ENCODE measurements at regions not wholly inside any gene's neighbourhood (a gene's known extent, or its start where the extent isn't known, plus 50 kb on each side); places are given as distances from the start of the nearest gene placed in this dataset.

DNA sequence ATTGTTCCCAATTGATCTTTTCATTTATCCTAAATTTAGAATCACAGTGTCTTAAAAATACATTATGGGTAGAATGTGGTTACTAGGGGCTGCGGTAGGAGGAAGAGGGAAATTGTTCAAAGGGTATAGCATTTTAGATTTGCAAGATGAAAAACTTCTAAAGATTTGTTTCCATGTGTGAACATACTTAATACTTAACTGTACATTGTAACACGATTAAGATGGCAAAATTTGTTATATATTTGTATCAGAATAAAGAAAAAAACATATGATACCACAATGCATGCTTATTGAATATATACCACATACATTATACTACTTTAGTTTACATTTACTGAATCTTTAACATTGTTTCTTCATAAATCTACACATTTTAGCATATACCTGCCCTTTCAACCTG, 677.3 kb upstream of the PCDH20 start:
- DNase-seq = no peak

DNA sequence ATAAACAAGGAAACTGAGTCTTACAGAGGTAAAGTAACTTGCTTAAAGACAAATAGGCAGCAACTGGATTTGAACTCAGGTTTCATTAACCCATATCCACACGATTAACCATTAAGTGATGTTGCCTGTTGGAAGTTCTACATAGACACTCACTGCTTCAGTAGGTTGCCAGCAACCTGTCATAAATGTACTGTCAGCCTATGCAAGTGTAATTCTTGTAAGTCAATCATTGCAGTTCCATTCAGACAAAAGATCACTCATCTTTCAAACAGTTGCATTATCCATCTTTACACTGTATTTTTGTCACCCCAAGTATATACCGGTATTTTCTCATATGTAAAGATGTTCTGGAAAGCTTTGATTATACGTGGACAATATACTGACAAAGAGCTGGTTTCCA, 676.9 kb upstream of the PCDH20 start:
- no peak for DNase-seq

DNA sequence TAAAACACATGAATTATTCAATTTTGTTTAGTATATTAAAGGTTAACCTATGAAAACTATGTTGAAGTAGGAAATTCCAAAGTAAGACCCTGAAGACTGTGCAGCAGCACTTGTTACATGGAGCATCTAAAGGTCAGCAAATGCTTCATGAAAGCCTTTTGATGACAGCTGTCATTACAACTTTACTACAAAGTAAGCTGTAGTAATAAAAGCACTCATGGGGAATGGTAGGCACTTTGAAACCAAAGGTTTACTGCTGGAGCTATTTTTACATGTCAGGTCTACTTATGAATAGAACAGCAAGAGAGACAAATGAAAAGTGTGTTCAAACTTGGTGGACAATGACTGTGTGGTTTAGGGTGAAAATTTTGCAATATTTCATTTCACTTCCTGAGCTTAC, 672.5 kb upstream of the PCDH20 start:
- no peak for DNase-seq

DNA sequence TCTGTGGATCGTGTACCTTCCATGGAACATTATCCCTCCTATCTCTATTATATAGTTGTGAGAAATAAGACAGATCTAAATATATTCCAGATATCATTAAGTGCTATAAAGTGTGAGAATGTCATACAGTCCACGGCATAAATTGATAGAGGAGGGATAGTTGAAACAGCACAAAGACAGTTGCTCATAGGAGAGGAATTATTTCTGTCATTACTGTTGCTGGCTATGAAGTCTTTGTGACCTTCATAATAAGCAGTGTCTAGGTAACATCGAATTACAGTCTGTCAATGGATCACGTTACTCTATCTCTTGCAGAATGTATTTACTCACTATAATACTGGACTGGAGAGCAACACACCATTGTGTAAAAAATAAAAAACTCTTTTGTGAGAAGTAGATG, 671.5 kb upstream of the PCDH20 start:
- no peak for DNase-seq

DNA sequence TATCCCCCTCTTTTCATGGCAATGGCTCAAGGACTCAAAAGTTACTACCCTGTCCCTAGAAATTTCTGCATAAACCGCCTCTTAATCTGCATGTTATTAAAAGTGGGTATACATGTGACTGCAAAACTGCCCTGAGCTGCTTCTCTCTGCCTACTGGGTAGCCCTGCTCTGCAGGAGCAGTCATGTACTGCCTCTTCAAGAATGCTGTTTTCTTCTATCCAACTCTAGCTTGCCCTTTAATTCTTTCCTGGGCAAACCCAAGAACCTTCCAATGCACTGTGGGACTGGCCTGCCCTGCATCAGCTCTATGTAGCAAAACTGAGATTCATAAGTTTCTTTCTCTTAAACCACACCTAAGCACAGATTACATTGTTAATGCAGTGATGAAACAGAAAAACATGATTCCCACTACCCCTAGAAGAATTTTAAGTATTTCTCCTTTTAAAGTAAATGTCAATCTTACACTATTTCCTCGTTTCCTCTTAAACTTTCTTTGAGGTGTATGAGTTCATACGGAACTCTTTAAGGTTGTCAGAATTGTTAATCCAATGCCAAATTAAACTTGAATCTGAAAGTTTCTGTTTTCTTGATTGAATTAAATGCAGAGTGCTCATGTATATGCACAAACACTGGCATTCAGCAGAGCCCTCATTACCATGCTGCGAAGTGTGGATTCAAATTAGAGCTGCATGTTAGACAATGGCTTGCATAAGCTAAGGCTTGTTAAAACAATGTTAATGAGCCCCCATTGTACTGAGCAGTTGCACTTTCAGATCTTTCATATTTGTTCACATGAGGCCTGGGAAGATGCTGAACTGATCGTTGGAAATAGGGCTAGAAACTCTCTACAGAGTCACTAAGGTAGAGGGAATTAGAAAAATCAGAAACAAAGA, 669.9 kb upstream of the PCDH20 start:
- DNase-seq = no peak

DNA sequence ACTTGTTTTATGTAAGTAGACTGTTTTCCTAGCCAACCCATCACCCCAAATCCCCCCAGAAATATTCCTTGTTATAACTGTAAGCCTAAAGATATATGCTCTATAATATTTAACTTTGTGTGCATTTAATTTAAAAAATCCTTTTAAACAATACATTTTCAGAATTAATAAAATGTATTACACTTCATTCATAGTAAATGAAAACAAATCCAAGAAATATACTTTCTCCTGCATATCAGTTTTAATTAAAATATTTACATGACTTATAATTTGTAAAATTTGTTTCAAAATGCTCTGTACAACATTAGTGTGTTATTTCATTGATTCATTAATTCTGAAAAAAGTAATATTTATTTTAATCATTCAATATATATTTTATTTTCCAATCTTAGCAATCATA, 669.1 kb upstream of the PCDH20 start:
- DNase-seq = no peak

DNA sequence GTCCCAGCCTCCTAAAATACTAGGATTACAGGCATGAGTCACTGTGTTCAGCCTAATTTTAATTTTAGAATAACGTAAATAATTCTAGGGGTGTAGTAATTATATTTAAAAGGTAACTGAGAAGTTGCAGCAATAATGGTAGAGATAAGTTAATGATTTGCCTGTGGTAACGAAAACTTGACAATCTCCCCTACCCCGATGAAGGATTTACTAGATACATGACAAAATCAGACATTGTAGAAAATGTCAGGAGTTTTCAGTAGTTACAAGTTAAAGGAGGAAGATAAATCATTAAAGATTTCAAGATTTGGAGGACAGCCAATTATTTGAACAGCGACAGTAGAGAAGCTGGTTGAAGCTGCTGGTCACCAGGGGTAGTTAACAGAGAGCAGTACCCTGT, 652.2 kb upstream of the PCDH20 start:
- no peak for DNase-seq

DNA sequence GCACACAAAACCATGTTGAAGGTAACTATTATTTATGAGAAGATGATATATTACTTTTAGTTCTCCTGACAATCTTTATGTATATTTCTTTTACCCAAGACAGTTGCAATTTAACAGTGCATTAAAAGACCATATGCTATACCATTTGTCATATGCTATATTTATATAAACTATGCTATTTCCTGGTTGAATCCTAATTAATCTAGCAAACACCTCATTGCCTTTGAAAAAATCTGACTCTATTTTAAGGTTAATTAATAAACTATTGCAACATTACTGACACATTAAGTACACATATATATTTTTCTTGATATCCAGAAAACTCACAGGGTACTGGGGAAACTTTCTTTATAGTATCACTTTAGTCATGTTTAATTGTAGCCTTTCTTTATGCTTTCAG, 649.4 kb upstream of the PCDH20 start:
- DNase-seq = no peak

DNA sequence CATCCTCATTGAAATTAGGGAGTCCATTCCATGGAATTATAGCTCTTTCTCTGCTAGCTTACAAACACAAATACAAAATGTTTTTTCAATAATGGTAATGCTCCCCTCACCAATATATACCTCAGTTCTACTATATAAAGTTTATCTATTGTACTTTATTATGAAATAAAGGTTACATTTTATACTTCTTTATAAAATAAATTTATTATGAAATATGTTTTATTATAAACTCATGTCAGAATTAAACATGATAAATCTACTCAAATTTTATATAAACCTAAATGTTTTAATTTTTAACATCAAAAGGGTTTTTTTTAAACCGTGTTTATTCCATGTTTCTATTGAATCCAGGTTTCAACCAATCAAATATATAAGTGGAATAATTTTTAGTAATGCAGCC, 646.1 kb upstream of the PCDH20 start:
- DNase-seq = no peak

DNA sequence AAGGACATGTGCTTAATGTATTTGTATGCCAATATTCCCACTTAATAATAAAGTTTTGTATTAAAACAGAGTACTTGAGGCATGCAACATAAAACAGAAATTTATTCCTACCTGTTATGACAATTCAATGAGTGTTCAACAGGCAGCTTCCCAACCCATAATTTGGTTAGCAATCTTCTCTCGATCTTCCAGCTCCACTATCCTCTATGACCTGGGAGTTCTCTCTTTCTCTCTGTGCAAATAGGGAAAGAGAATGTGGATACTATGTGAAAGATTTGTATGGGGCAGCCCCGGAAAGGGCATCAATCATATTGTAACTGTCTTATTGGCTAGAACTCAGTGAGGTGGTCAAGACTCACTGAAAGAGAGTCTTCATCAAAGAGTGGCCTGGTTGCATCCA, 644.9 kb upstream of the PCDH20 start:
- DNase-seq = no peak

DNA sequence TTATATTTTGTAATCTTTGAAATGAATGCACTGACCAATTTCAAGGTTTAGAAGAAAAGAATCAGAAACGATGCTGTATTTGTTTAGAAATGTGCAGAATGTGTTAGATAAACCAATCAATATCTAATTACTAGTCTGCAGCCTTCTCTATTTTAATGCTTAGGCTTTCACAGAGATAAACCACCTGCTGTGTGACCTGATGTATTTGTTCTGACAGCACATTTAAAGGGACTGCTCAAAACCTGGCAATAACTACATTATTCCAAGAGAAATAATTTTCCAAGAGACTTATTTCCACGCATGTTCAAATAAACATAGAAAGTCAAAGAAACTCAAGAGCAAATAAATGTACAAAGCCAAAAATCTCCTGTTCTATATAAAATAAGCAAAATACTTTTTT, 641.6 kb upstream of the PCDH20 start:
- DNase-seq = no peak

DNA sequence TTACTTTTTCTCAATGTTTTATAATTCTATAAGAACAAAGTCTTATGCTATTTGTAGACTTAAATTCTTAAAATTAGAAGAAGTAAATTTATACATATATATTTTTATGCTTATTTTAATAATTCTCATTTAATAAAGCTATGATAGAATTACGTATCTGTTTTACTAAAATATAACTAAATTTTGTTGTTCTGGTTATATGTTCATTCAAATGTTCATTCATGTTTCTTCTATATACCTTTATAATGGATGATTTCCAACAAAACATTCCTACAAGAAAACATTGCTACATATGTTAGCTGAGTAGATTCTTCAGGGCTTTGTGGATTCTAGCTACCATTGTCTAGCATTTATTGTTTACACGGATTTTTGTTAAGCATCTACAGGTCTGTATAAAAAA, 634.3 kb upstream of the PCDH20 start:
- no peak for DNase-seq

DNA sequence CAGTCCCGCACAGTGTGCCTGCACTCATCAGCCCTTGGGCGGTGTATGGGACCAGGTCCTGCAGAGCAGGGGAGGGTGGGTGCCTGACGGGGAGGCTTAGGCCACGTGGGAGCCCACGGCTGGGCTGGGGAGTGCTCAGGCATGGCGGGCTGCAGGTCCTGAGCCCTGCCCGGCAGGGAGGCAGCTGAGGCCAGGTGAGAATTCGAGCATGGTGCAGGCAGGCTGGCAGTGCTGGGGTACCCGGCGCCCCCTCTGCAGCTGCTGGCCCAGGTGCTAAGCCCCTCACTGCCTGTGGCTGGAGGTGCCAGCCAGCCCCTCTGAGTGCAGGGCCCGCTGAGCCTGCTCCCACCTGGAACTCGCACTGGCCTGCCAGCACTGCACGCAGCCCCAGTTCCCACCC, 630.9 kb upstream of the PCDH20 start:
- no peak for DNase-seq

DNA sequence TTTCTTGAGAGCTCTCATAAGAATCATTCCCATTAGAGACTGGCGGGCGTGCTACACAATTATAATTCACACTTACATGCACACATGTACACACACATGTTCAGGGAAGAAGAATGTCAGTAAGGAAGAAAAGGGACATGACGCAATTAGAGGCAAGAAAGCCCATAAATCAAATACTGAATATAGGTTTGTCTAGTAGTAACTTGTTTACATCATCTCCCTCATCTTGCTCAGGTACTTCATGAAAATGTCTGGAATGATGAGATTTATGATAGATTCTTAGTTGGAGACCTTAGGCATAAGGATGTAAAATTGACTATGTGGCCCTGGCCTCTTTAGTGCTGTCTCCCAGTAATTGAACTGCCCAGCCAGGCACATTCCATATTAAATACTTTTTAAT, 628.0 kb upstream of the PCDH20 start:
- DNase-seq = no peak

DNA sequence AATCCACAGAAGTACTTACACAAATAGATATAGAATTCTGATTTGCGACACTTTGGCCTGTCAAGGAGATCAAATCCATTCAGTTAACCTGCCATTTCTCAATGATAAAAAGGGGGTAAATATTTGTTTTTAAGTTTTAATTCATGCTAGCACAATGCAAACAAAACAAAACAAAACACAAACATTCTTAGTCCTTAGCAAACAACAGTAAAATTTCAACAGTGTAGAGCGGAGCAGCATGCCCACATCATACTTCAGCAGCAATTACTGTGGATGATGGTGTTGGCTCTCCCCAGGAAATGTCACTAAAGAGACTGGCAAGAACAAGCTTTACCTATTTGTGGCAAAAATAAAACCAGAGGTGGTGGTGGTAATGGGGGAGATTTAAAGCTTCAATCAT, 625.2 kb upstream of the PCDH20 start:
- no peak for DNase-seq

DNA sequence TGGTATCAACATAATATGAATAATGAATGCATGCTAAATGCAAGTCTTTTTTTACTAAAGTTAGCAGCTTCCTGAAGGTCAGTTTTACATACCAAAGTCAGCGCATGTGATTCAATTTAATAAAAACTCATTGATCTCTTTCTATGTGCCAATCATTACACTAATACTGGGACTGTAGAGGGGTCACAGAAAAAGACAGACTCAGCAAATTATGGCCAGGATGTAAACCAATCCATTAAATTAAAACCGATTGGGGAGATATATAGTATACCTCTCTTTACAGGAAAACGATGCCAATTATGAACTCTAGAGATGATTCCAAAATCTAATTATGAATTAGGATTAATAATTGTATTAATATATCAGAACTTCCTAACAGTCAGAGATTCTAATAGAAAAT, 624.4 kb upstream of the PCDH20 start:
- no peak for DNase-seq

DNA sequence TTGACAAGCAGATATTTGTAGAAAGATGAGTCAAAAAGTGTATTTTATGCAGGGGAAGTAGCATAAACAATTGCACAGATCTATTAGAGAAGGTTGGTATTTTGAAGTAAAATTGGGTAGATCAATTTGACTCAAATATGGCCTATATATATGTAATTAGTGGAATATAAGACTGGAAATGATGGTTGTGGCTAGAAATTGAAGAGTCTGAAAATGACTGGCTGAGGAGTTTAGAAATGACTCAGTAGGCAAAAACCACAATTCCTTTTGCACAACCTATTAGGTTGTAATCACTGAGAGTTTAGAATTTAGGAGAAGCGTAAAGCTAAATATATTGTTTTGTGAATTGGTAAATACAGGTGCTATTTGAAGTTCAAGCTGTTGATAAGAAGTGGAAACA, 622.6 kb upstream of the PCDH20 start:
- no peak for DNase-seq

DNA sequence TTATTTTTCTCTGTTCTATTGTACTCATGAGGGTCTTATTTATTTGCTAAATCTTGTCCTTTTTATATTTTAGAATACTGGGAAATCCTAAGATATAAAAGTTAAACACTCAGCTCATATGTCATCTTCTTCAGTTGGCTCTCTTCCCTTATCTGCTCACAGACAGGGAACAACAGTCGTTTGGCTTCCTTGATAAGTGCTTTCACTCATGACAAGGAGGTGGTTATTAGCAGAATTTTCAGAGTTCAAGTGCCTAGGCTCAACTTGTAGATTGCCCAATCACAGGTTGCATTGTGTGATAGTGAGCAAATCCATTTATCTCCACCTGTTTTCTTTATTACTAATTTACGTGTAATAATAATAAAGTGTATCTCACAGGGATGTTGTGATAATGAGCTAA, 620.3 kb upstream of the PCDH20 start:
- no peak for DNase-seq

DNA sequence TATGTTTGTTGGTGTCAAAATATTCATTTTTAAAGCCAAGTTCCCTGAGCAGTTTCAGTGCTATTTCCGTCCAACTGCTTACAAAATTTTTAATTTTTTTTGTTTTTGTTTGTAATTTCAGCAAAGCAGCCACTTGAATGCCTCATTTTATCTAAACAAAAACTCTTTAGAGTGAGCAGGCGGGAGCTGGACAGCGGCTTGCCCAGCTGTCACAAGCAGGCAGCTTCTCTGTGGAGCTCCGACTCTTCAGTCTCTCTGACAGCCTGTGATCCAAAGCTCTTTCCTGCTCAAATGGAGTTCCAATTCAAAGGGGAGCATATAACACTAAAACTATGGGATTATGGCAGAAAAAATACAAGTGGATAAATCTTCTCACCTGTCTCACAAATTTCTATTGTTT, 618.3 kb upstream of the PCDH20 start:
- DNase-seq = peak in 7 of 56 donors; percentile 2 to 13 (median 8)

DNA sequence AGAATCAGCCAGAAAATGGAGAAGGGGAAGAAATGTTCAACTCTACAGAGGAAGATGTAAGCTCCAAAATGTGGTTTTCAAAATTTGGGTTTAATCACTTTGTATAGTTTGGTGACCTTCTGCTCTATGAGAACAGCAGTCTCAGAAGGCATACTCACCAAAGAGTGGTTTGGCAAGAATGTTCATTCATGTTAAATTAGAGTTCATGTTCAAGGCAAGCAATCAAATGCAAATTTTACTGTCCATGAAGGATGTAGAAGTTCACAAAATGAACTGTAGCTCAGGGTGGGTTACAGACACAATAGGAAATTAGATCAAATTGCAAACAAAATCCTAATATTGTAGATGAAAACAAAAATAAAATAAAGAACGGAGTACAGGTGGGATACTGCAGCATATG, 606.7 kb upstream of the PCDH20 start:
- no peak for DNase-seq

DNA sequence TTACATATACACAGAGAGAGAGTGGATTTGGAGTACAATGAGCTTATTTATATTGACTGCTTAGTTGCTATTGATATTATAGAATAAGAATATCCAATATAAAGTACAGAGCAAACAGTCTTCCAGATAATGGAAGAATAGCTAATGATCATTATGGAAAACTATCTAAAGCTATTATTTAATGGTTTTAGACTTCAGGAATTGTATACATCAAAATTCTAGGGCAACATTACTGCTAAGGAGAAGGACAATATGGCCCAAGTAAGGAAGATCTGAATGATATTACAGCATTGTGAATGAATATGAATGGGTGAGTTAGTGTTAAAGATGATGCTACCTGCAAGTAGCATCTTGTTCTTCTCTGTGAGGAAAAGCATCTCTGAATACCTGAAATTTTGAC, 604.2 kb upstream of the PCDH20 start:
- DNase-seq = no peak

DNA sequence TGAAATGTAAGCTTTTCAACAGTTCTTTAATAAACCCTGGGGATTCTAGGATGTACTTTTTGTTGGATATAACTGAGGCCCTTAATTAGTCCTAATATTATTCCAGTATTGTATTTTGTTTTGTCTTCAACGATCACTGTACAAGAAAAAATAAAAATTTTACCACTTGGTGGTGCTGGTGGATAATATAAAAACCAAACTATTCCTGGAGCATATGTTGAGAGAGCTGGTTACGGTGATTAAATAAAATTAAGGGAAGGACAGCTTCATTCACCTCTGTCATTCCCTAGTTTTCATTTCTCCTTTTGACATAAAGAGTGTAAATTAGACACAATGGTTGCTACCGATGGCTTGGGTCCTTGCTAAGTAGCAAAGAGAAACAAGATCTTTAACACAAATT, 598.6 kb upstream of the PCDH20 start:
- DNase-seq = peak in 1 of 56 donors; percentile 16

DNA sequence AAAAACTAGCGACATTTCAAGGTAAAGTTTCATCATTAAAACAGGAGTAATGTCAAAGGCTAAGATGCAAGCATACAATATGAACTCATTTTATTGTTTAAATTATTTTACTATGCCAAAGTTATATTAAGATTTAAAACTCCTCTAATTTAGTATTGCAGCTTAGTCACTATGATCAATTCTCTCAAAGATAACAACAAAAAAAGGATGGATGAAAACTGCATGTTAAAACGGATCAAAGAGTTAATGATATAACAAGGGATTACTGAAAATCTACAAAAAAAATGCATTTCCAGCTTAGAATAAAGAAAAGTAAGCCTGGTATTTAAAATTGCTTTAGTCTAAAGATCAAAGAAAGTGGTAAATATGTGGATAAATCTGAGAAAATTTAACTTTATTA, 587.8 kb upstream of the PCDH20 start:
- DNase-seq = no peak

DNA sequence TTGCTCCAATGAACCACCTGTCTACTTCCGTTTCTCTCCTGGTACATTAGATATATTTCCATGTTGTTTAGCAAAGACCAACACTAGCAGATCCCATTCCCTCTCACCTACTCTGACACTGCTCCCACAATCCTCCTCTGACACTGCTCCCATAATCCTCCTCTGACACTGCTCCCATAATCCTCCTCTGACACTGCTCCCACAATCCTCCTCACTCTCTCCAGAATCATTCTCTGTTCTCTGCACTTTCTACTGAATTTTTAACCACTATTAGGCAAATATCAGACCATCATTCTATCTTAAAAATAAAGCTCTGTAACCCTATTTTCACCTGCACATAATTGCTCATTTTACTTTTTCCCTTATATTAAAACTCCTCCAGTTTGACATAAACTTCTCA, 578.5 kb upstream of the PCDH20 start:
- DNase-seq = no peak

Measured in amygdala (tissue), 56 donors.